ENCODE measurements at regions not wholly inside any gene's neighbourhood (a gene's known extent, or its start where the extent isn't known, plus 50 kb on each side); places are given as distances from the start of the nearest gene placed in this dataset.

DNA sequence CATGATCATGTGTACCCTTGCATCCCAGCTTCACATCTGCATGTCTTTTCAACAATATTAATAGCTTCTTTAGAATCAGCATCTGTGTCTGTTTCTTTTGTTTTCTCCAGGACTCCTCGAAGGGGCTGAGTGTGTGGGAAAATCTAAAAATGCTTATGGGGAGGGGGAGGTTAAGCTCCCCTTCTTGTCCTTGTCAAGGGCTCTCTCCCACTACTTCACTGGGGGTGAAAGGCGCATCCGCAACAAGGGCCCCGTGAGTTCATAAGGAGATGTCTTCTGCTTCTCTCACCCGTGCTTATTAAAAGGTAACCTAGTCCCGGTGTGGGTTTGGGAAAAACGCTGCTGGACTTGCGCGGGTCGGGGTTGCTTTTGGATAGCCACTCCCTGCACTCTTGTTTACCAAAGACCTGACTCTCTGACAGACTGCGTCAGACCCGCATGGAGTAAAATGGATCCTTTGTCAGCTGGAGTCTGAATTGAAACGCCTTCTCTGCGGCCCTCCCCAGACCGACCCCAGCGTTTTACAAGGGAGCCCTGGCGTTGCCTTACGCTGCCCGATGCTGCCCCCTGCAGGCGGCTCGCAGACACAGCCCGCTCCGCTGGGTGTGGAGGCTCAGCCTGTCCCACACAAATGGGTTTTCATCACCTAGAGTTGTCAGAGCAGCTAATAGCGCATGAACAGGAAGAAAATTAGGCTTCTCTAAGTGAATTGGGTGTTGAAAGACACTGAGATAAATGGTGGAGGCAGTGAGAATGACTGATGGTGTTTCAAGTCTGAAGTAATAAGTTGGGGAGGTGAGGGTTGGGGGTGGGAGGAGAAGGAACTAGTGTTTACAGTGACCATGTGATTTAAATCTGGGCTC, 53.8 kb downstream of the IER5 start:
- H3K36me3 Mint-ChIP-seq (ENCODE audit: low read depth): peaks cover 4% of the 10 kb centered on the region
- POLR2A ChIA-PET: interaction anchor here (0.8 to 2.1 kb wide), 2 partner anchors 52 to 54 kb away, joined by 3 to 7 read pairs; partner anchors contain the start of gene IER5
- H3K4me1 Mint-ChIP-seq: peaks cover 60% of the 10 kb centered on the region
- peak overlapping the region; percentile 14 for H3K4me3 Mint-ChIP-seq
- peak; percentile 88 for DNase-seq
- peaks cover 30% of the 10 kb centered on the region for H3K27me3 Mint-ChIP-seq
- H3K27ac Mint-ChIP-seq: peak overlapping the region; percentile 56
- peaks cover 12% of the 10 kb centered on the region for H3K9me3 Mint-ChIP-seq
- CTCF ChIA-PET: interaction anchor here (0.5 to 5.4 kb wide), 36 partner anchors 9 to 627 kb away, joined by 3 to 57 read pairs (median 7); partner anchors contain the start of genes IER5, MR1 and STX6

- CTCF ChIA-PET: interaction anchor here (0.6 to 5.4 kb wide), 24 partner anchors 9 to 262 kb away, joined by 3 to 57 read pairs (median 10); partner anchors contain the start of genes IER5, MR1 and STX6
- Mint-ChIP-seq H3K4me1 (peaks cover 59% of the 10 kb centered on the region), H3K27me3 (peaks cover 30% of the 10 kb centered on the region), H3K9me3 (peaks cover 16% of the 10 kb centered on the region), H3K4me3 (no peak overlapping the region), H3K36me3 (ENCODE audit: low read depth) (peaks cover 4% of the 10 kb centered on the region), H3K27ac (no peak overlapping the region)
- POLR2A ChIA-PET: interaction anchor here (2.1 kb wide), 1 partner anchor 53 kb away, joined by 7 read pairs; no protein-coding TSS in a partner anchor
- DNase-seq: no peak
Measured at GRCh38 chr1:181143102-181143859, 54.8 kb downstream of the IER5 start.

GRCh38 chr1:181144238-181144637, 55.7 kb downstream of the IER5 start:
- H3K9me3 Mint-ChIP-seq: peaks cover 16% of the 10 kb centered on the region
- H3K36me3 Mint-ChIP-seq (ENCODE audit: low read depth): peaks cover 4% of the 10 kb centered on the region
- ChIA-PET CTCF (interaction anchor here (0.6 to 5.4 kb wide), 12 partner anchors 10 to 642 kb away, joined by 3 to 57 read pairs (median 20); partner anchors contain the start of genes ACBD6, IER5, MR1 and STX6), POLR2A (interaction anchor here (0.6 kb wide), 1 partner anchor 111 kb away, joined by 3 read pairs; no protein-coding TSS in a partner anchor)
- peaks cover 60% of the 10 kb centered on the region for H3K4me1 Mint-ChIP-seq
- peaks cover 30% of the 10 kb centered on the region for H3K27me3 Mint-ChIP-seq
- H3K4me3 Mint-ChIP-seq: no peak overlapping the region
- H3K27ac Mint-ChIP-seq: no peak overlapping the region
- DNase-seq: no peak

DNA sequence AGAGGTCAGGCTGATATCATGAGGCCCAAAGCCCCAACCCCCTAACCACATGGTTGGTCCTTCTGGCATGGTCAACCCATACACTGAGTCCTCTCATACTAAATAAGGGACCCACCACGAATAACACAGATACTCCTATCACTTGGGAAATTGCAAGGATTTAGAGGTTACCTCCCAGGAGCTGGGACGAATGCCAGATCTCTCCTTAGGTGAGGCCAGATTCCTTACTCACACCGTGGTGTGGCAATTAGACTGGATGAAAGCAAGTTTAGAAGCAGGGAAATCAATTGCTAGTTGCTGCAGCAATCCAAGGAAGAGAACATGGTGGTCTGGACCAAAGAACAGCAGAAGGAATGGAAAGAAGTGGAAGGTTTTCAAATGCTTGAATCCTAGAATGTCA, 60.1 kb downstream of the IER5 start:
- ChIA-PET POLR2A (no interaction called here), CTCF (interaction anchor here (0.9 to 3.2 kb wide), 6 partner anchors 11 to 163 kb away, joined by 3 to 9 read pairs (median 3); no protein-coding TSS in a partner anchor)
- peaks cover 54% of the 10 kb centered on the region for H3K4me1 Mint-ChIP-seq
- no peak for DNase-seq
- H3K27me3 Mint-ChIP-seq: peaks cover 25% of the 10 kb centered on the region
- no peak overlapping the region for H3K4me3 Mint-ChIP-seq
- H3K36me3 Mint-ChIP-seq (ENCODE audit: low read depth): peaks cover 6% of the 10 kb centered on the region
- peak overlapping the region; percentile 89 for H3K27ac Mint-ChIP-seq
- peaks cover 19% of the 10 kb centered on the region for H3K9me3 Mint-ChIP-seq

GRCh38 chr1:181149326-181150125, 61.0 kb downstream of the IER5 start:
- H3K4me1 Mint-ChIP-seq: peaks cover 48% of the 10 kb centered on the region
- H3K27ac Mint-ChIP-seq: peak overlapping the region; percentile 89

GRCh38 chr1:181150273-181150672, 61.8 kb downstream of the IER5 start:
- Mint-ChIP-seq H3K4me1 (peaks cover 48% of the 10 kb centered on the region), H3K9me3 (peaks cover 24% of the 10 kb centered on the region), H3K36me3 (ENCODE audit: low read depth) (peaks cover 9% of the 10 kb centered on the region), H3K27me3 (peaks cover 16% of the 10 kb centered on the region), H3K27ac (no peak overlapping the region), H3K4me3 (no peak overlapping the region)
- no peak for DNase-seq
- CTCF ChIA-PET: interaction anchor here (3.8 kb wide), 1 partner anchor 9 kb away, joined by 26 read pairs; no protein-coding TSS in a partner anchor
- POLR2A ChIA-PET: no interaction called here

More at GRCh38 chr1:181149326-181150125, 61.0 kb downstream of the IER5 start:
- Mint-ChIP-seq H3K9me3 (peaks cover 22% of the 10 kb centered on the region), H3K36me3 (ENCODE audit: low read depth) (peaks cover 9% of the 10 kb centered on the region), H3K27me3 (peaks cover 17% of the 10 kb centered on the region), H3K4me3 (peak overlapping the region; percentile 47)
- CTCF ChIA-PET: interaction anchor here (1.0 to 3.2 kb wide), 5 partner anchors 12 to 164 kb away, joined by 3 to 9 read pairs (median 3); no protein-coding TSS in a partner anchor
- peak; percentile 88 for DNase-seq
- POLR2A ChIA-PET: interaction anchor here (0.7 kb wide), 1 partner anchor 1461 kb away, joined by 7 read pairs; no protein-coding TSS in a partner anchor

- DNase-seq: no peak
- Mint-ChIP-seq H3K27ac (no peak overlapping the region), H3K9me3 (peaks cover 20% of the 10 kb centered on the region), H3K4me3 (no peak overlapping the region), H3K27me3 (peaks cover 15% of the 10 kb centered on the region), H3K36me3 (ENCODE audit: low read depth) (peaks cover 11% of the 10 kb centered on the region), H3K4me1 (peaks cover 48% of the 10 kb centered on the region)
- CTCF ChIA-PET: interaction anchor here (1.2 to 3.8 kb wide), 2 partner anchors 9 to 11 kb away, joined by 3 to 26 read pairs; no protein-coding TSS in a partner anchor
- POLR2A ChIA-PET: no interaction called here
Measured at GRCh38 chr1:181150842-181151241, 62.3 kb downstream of the IER5 start.

- no peak for DNase-seq
- H3K4me1 Mint-ChIP-seq: peaks cover 48% of the 10 kb centered on the region
- CTCF ChIA-PET: interaction anchor here (0.6 to 3.8 kb wide), 4 partner anchors 10 to 684 kb away, joined by 3 to 26 read pairs (median 4); no protein-coding TSS in a partner anchor
- POLR2A ChIA-PET: no interaction called here
- H3K9me3 Mint-ChIP-seq: peaks cover 13% of the 10 kb centered on the region
- H3K27ac Mint-ChIP-seq: no peak overlapping the region
- H3K4me3 Mint-ChIP-seq: no peak overlapping the region
- H3K36me3 Mint-ChIP-seq (ENCODE audit: low read depth): peaks cover 6% of the 10 kb centered on the region
- H3K27me3 Mint-ChIP-seq: peaks cover 15% of the 10 kb centered on the region
Measured at GRCh38 chr1:181151378-181152326, 63.2 kb downstream of the IER5 start.

DNA sequence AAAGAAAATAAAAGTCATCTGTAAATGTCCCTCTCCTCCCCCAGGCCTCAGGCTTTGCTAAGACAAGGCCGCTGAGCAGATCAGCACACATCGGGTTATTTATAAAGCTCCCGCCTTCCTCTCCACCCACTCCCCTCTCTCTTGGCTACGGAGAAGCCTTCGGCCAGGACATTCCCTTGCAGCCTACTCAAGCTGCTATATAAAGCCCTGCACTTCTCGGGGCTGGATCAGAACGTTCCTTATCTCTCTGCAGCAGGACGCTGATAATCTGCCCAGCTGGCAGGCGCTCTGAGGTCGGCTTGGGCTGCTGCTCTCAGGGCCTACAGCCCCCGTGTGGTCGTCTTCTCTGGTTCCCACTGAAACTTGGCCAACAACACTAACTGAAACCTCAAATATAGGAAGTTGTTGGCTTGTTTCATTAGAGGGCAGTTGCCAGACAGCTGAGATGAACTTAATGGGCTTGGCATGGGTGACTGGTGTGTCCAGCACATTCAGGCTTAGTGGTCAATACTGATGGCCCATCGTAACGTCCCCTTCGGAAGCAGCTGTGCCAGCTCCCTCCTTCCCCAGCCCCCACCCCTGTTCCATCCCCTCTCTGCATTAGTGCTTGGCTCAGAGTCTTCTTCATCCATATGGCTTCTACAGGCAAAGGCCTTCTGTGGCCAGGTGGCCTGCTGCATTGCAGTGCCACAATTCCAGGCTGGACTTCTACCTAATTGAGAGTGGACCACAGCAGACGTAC, 64.6 kb downstream of the IER5 start:
- POLR2A ChIA-PET: no interaction called here
- Mint-ChIP-seq H3K9me3 (peaks cover 12% of the 10 kb centered on the region), H3K27me3 (peaks cover 25% of the 10 kb centered on the region), H3K4me3 (no peak overlapping the region), H3K27ac (no peak overlapping the region), H3K4me1 (peaks cover 47% of the 10 kb centered on the region), H3K36me3 (ENCODE audit: low read depth) (peaks cover 10% of the 10 kb centered on the region)
- CTCF ChIA-PET: interaction anchor here (0.5 to 3.8 kb wide), 4 partner anchors 11 to 660 kb away, joined by 3 to 26 read pairs (median 3); no protein-coding TSS in a partner anchor
- DNase-seq: no peak

DNA sequence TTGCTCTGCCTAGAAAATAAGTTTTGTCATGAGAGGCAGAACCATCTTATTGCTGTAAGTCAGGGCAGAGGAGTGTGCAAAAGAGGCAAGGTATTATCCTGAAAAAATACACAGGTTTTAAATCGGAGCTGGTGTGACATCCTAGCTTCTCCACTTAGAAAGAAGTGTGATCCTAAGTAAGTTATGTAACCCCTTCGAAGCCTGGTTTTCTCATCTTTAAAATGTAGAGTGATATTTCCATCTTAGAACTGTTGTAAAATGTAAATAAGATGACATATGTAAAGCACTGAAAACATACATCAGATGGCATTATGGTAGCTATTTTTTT, 65.1 kb downstream of the IER5 start:
- DNase-seq: no peak
- Mint-ChIP-seq H3K4me3 (no peak overlapping the region), H3K9me3 (peaks cover 12% of the 10 kb centered on the region), H3K36me3 (ENCODE audit: low read depth) (peaks cover 10% of the 10 kb centered on the region), H3K4me1 (peaks cover 49% of the 10 kb centered on the region), H3K27ac (no peak overlapping the region), H3K27me3 (peaks cover 25% of the 10 kb centered on the region)
- ChIA-PET POLR2A (no interaction called here), CTCF (interaction anchor here (0.8 to 3.8 kb wide), 3 partner anchors 12 to 187 kb away, joined by 3 to 26 read pairs (median 3); no protein-coding TSS in a partner anchor)
